ENCODE measurements at regions not wholly inside any gene's neighbourhood (a gene's known extent, or its start where the extent isn't known, plus 50 kb on each side); places are given as distances from the start of the nearest gene placed in this dataset.

DNA sequence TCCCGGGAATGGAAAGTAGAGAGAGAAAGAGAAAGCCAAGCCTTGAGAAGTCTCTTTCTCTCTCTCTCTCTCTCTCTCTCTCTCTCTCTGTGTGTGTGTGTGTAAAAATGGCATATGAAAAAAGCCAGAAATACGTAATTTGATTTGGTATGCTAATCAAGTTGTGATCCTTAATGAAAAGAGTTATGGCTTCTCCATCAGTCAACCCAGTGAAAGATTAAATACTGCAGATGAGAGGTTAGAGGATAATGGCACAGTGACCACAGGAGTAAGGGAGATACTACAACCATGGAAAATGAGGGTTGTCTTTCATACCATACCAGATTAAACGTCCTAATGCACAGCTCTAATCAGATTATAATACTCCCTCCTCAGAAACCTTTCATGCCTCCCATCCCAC is 193.5 kb upstream of the SOX2 start:
- no peak for TF ChIP-seq POLR2A (IDR thresholded peaks at IDR 0.05)
- TF ChIP-seq, protein P1, sequence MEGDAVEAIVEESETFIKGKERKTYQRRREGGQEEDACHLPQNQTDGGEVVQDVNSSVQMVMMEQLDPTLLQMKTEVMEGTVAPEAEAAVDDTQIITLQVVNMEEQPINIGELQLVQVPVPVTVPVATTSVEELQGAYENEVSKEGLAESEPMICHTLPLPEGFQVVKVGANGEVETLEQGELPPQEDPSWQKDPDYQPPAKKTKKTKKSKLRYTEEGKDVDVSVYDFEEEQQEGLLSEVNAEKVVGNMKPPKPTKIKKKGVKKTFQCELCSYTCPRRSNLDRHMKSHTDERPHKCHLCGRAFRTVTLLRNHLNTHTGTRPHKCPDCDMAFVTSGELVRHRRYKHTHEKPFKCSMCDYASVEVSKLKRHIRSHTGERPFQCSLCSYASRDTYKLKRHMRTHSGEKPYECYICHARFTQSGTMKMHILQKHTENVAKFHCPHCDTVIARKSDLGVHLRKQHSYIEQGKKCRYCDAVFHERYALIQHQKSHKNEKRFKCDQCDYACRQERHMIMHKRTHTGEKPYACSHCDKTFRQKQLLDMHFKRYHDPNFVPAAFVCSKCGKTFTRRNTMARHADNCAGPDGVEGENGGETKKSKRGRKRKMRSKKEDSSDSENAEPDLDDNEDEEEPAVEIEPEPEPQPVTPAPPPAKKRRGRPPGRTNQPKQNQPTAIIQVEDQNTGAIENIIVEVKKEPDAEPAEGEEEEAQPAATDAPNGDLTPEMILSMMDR (IDR thresholded peaks at IDR 0.05): no peak

Data from tibial nerve (tissue), 3 donors.